ENCODE measurements at regions not wholly inside any gene's neighbourhood (a gene's known extent, or its start where the extent isn't known, plus 50 kb on each side); places are given as distances from the start of the nearest gene placed in this dataset.

GRCh38 chr4:26223155-26223554, 97.7 kb upstream of the RBPJ start:
- no peak for TF ChIP-seq CTCF (IDR thresholded peaks at IDR 0.05; ENCODE audit: unreplicated experiment in 3 of 3)
- Mint-ChIP-seq H3K4me3 (no peak overlapping the region), H3K27me3 (ENCODE audit: low read depth) (peaks cover 3% of the 10 kb centered on the region), H3K27ac (no peak overlapping the region), H3K9me3 (no peaks in the 10 kb centered on the region), H3K36me3 (ENCODE audit: low read depth) (no peaks in the 10 kb centered on the region), H3K4me1 (peaks cover 7% of the 10 kb centered on the region)

DNA sequence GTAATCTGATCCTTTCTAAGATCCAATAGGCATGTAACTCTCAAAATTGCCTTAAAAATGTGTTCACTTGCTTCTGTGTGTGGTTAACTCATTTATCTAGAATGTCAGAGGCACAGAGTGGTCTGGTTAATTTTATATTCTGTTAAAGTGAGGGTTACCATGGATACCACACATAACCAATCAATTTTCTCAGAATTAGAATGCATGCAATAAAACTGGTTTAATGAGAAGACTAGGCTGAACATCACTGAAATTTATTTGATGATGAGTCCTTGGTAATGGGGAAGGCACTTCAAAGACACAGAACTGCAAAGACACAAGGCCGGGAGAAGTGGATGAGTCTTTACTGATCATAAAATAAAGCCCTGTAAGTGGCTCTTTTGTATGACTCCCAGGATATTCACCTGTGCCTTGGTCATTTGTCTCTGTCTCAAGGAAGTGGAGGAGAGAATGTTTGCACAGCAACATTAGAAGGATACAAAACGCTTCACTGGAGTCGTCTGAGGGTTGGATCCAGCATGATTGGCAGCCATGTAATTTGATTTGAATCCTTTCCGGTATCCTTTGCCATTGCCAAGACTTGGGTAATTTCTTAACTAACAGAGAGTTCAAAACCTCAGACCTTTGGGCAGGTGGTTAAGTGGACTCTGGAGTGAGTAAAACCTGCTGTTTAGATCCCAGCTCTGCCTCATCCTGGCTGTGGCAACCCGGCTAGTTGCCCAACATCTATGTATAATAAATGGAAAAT, 94.0 kb upstream of the RBPJ start:
- Mint-ChIP-seq H3K4me3 (no peak overlapping the region), H3K27ac (no peak overlapping the region), H3K9me3 (no peaks in the 10 kb centered on the region), H3K36me3 (ENCODE audit: low read depth) (no peaks in the 10 kb centered on the region), H3K4me1 (peaks cover 15% of the 10 kb centered on the region), H3K27me3 (ENCODE audit: low read depth) (no peaks in the 10 kb centered on the region)
- TF ChIP-seq CTCF (IDR thresholded peaks at IDR 0.05; ENCODE audit: unreplicated experiment in 3 of 3): no peak

- no peak for TF ChIP-seq CTCF (IDR thresholded peaks at IDR 0.05; ENCODE audit: unreplicated experiment in 3 of 3)
- H3K27me3 Mint-ChIP-seq (ENCODE audit: low read depth): no peaks in the 10 kb centered on the region
- H3K4me1 Mint-ChIP-seq: peaks cover 15% of the 10 kb centered on the region
- H3K4me3 Mint-ChIP-seq: no peak overlapping the region
- H3K36me3 Mint-ChIP-seq (ENCODE audit: low read depth): no peaks in the 10 kb centered on the region
- H3K27ac Mint-ChIP-seq: no peak overlapping the region
- H3K9me3 Mint-ChIP-seq: peaks cover 2% of the 10 kb centered on the region
Measured at GRCh38 chr4:26227601-26228229, 93.1 kb upstream of the RBPJ start.

DNA sequence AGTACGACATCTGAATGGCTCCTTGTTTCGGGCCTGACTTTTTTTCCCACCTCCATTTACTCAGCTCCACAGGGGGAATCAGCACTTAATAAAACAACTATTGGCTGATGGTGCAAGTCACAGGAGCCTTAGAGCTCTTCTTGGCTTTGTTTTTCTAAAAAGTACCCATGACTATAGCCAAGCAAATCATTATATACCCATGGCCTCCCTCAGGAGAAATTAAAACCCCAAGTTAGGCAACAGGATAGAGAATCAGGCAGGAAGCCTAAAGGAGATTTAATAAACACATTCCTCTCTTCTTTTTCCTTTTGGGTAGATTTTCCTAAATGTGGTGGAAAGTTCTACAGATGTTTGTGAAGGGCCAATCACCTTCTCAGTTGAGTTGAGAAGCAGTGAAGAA, 91.9 kb upstream of the RBPJ start:
- Mint-ChIP-seq H3K27me3 (ENCODE audit: low read depth) (no peaks in the 10 kb centered on the region), H3K36me3 (ENCODE audit: low read depth) (no peaks in the 10 kb centered on the region), H3K4me1 (peaks cover 15% of the 10 kb centered on the region), H3K27ac (no peak overlapping the region), H3K4me3 (no peak overlapping the region), H3K9me3 (peaks cover 2% of the 10 kb centered on the region)
- no peak for TF ChIP-seq CTCF (IDR thresholded peaks at IDR 0.05; ENCODE audit: unreplicated experiment in 3 of 3)

- Mint-ChIP-seq H3K4me1 (peaks cover 15% of the 10 kb centered on the region), H3K36me3 (ENCODE audit: low read depth) (no peaks in the 10 kb centered on the region), H3K27me3 (ENCODE audit: low read depth) (no peaks in the 10 kb centered on the region), H3K27ac (no peak overlapping the region), H3K9me3 (peaks cover 2% of the 10 kb centered on the region), H3K4me3 (no peak overlapping the region)
- TF ChIP-seq CTCF (IDR thresholded peaks at IDR 0.05; ENCODE audit: unreplicated experiment in 3 of 3): no peak
Measured at GRCh38 chr4:26229974-26230373, 90.8 kb upstream of the RBPJ start.

DNA sequence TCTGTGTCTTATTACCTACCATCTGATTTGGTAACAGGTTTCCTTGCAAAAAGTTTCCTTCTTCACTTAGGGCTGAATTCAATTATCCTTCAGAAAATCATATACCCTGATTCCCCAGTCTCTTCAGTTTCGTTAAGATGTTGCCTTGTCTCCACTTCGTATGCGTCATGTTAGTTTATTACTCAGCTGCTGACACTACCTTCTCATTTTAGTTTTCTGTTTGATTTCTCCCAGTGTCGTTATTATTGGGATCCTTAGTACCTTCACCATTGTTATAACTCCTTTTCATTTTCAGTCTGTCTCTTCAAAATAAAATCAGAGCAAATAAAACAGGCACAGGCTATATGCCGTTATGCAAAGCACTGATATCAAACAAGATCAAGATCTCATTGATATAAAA, 87.5 kb upstream of the RBPJ start:
- Mint-ChIP-seq H3K9me3 (peaks cover 2% of the 10 kb centered on the region), H3K36me3 (ENCODE audit: low read depth) (no peaks in the 10 kb centered on the region), H3K4me3 (no peak overlapping the region), H3K27ac (no peak overlapping the region), H3K27me3 (ENCODE audit: low read depth) (no peaks in the 10 kb centered on the region), H3K4me1 (peaks cover 26% of the 10 kb centered on the region)
- TF ChIP-seq CTCF (IDR thresholded peaks at IDR 0.05; ENCODE audit: unreplicated experiment in 3 of 3): no peak
